GM21447 (cell line): ENCODE measurements at regions not wholly inside any gene's neighbourhood (a gene's known extent, or its start where the extent isn't known, plus 50 kb on each side); places are given as distances from the start of the nearest gene placed in this dataset.
"Not testable (repeated sequence)": the region's sequence is repeated elsewhere in the genome, so short reads cannot be mapped to it uniquely, and the experiment has no call there.

Source experiments
- ATAC-seq: cut with Tn5 transposase; IDR thresholded peaks from one replicate; pipeline ENCODE4 v1.9.1; 2021; ENCODE audit not compliant: unreplicated experiment

DNA sequence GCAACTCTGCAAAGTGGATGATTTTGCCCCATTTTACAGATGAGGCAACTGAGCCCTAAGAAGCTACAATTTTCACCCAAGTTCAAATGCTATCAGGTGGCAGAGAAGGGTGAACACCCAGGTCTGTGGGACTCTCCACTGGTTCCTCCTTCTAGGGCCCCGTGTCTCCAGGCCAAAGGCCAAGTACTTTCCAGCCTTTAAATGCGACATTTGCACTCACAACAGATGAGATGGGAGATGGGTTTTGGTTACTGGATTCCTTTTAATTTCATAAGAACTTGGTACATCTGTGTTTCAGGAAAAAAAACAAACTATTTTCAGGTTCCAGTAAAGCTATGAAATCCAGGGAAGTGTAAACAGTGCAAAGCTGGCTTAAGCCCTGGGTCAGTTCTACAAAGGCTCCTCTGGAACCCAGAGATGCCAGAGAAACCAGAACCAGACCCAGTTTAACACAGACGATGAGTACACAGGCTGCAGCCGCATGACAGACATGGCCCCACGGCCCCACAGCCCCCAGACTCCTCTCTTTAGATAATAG, 361.7 kb downstream of the ANAPC1 start:
- no peak for ATAC-seq

DNA sequence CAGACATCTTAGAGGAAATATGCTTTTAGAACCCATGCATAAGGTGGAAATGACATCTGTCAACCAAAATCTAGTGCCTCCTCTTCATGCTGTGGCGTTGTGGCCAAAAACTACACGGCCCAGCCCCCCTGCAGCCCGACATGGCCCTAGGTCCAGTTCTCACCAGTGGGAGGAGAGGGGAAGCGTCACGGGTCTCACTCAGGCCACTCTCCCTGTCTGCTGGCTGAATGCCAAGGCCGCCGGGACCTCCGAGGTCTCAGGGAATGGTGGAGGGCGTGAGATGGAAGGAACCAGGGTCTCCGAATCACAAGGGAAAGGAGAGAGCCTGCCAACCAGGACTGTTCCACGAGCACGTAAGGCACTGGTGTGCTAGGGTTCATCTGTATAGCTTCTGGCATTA, 361.0 kb downstream of the ANAPC1 start:
- no peak for ATAC-seq

GRCh38 chr2:111525026-111525425, 359.0 kb downstream of the ANAPC1 start:
- not testable (repeated sequence) for ATAC-seq

GRCh38 chr2:111526041-111526639, 357.9 kb downstream of the ANAPC1 start:
- ATAC-seq, result not testable (repeated sequence)

GRCh38 chr2:111527707-111528400, 356.1 kb downstream of the ANAPC1 start:
- ATAC-seq, result not testable (repeated sequence)

DNA sequence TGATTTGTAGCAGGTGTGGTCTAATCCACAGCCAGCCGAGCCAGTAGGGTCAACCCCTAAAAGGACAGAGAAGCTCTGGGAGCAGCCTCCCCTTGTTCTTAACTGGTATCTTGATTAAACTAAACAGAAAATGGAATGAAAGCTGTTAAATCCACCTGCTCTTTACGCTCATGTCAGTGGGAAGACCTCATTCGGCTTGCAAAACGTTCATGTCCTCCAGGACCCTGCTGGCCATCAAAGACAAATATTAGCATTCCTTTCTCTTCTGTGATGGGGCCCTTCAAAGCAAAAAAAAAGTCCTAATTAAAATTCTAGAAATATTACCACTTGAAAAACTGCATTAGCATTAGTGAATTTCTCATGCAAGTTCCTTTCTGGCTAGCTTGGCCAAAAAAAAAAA, 355.0 kb downstream of the ANAPC1 start:
- not testable (repeated sequence) for ATAC-seq

- ATAC-seq, result not testable (repeated sequence)
Measured at GRCh38 chr2:111530239-111530965, 353.6 kb downstream of the ANAPC1 start.

- not testable (repeated sequence) for ATAC-seq
Measured at GRCh38 chr2:111532682-111533556, 351.1 kb downstream of the ANAPC1 start.

- ATAC-seq, result not testable (repeated sequence)
Measured at GRCh38 chr2:111533557-111534247, 350.3 kb downstream of the ANAPC1 start.

- no peak for ATAC-seq
Measured at GRCh38 chr2:111534910-111535352, 349.1 kb downstream of the ANAPC1 start.

DNA sequence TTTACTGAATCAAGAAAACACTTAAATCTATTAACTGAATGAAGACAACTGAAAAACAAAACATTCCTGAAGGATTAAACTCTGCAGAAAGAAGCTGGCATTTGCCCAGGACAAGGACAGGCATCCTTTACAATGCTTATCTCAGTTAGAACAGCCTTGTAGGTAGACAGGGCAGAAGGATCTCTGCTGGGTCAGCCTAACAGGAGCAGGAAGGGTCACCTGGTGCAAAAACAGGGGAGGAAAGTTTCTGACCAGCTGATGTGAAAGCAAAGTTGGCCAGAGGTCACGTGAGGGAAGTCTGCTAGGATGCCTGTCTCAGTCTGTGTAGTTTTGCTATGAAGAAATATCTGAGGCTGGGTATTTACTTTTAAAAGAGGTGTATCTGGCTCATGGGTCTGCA, 348.6 kb downstream of the ANAPC1 start:
- no peak for ATAC-seq

DNA sequence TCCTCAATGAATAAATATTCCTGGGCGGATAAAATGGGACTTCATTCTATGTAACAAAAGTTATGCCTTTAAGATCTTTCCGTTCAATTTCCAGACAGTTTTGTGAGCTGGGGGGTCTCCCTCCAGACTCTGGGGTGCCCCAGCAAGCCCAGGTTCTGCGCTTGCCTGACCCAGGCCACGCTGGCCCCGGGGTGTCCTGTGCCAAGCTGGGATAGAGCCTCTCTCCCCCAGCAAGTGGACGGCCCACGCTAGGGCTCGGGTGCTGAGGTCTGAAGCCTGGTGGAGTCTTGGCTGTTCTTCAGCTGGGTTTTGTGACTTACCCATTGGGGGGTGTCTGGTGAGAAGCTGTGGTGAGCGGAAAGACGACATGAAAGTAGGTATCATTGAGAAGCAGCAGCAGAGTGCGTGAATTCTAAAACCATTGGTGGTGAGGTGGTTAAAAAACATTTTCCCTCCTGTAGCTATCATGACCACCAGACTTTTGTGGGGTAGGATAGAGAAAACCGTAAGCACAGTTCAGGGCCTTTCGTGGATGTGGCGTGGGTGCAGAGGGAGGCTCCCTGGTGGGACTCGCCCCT, 346.8 kb downstream of the ANAPC1 start:
- ATAC-seq, result no peak

DNA sequence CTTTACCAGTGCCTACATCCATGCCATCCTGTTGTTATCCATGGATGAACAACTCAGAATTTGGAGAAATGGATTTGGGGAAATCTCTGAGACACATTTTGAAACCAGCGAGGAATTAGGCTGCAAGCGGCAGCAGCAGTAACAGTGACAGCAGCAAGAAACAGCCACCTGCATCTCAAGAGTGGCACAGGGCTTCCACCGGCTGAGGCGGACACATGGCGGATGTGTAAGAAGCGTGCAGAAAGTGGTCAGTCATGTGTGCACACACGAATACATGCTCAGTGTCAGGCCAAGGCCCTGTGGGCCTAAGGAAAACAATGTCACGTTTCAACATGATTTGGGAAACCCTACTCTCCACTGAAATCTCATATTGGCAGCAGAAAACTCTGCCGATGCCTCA, 344.0 kb downstream of the ANAPC1 start:
- ATAC-seq, result not testable (repeated sequence)

DNA sequence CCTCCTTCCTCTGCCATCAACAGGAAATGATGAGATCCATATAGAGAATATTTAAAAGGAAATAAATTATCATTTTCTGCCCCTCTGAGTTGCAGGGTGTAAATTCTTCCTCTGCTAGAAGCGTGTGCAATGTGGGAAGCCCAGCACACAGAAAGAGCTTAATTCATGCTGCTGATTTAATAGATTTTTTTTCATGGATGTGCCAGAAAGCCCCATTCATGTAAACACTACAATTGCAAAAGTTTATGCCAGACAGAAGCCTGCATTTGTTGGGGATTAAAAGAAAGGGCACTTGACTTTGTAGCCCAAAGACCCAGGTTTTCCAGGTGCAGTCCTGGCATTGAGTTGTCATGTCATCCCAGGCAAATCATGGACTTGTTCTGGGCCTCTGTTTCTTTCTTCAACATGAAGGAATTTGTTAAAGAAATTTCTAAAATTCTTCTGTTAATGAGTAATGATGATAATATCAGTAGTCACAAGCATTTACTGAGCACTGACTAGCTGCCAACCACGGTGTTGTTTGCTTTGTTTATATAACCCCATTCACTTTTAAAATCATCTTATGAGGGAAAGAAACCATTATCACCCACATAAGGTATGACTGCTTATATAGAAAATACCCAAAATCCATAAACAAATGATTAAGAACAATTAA, 341.7 kb downstream of the ANAPC1 start:
- ATAC-seq, result not testable (repeated sequence)

- ATAC-seq, result not testable (repeated sequence)
Measured at GRCh38 chr2:111544006-111544405, 340.0 kb downstream of the ANAPC1 start.

DNA sequence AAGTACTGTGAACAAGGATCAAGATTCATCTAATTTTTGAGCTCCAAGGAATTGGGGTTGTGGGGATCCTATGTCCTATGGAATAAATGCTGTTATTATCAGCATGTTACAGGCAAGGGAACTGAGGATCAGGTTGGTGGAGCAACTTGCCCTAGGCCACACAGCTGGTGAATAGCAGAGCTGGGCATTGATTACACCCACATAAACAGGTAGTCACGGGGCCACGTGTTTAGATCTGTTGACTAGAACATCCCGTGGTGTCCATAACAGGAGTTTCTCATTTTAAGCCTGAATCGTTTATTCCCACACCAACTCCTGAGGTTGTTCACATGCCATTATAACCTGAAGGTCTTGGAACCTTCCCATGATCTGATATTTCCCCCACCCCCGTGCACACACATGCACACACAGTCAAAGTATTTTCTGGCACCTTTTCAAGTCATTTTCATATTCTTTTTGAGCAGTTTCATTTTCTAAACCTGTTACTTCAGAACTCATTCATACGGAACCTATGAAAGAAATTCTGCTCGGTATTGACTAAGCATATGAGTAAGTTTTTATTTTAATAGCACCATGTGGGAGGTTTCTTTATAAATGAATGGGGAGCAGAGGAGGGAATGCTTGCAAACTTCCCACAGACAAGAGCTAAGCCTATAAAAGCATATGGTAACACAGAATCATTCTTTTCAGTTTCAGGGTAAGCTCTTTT, 338.1 kb downstream of the ANAPC1 start:
- not testable (repeated sequence) for ATAC-seq

DNA sequence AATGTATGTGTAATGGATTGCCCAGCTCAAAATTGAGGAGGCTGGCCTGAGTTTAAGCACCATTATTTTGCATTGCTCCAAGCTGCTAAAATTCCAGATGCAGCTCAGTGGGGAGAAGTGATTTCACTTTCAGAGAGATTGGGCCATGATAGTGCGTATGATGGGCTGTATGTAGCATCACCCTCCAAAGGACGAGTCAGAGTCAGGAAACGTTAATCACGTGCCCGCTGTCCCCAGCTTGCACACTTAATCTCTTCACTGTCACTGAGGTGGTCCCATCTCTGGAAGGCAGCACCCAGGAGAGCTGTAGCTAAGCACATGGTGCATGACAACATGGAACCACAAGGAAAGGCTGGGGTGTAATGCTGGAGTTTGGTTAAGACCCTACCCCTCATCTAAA, 337.4 kb downstream of the ANAPC1 start:
- ATAC-seq, result not testable (repeated sequence)

GRCh38 chr2:111549174-111549573, 334.8 kb downstream of the ANAPC1 start:
- not testable (repeated sequence) for ATAC-seq

DNA sequence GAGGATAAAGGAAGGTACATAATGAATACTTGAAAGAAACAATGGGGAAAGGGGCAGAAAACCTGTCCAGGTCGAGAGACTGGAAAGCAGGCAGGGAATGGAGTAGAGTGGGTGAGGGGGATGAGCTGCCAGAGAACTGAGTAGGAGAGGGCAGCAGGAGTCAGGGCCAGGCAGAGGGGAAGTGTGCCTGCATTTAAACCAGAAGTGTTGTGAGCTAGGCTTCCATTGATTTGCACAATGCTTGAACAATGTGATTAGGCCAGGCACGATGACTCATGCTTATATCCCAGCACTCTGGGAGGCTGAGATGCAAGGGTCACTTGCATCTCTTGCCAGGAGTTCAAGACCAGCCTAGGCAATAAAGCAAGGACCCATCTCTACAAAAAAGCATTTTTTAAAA, 332.6 kb downstream of the ANAPC1 start:
- not testable (repeated sequence) for ATAC-seq
